ENCODE measurements at regions not wholly inside any gene's neighbourhood (a gene's known extent, or its start where the extent isn't known, plus 50 kb on each side); places are given as distances from the start of the nearest gene placed in this dataset.

DNA sequence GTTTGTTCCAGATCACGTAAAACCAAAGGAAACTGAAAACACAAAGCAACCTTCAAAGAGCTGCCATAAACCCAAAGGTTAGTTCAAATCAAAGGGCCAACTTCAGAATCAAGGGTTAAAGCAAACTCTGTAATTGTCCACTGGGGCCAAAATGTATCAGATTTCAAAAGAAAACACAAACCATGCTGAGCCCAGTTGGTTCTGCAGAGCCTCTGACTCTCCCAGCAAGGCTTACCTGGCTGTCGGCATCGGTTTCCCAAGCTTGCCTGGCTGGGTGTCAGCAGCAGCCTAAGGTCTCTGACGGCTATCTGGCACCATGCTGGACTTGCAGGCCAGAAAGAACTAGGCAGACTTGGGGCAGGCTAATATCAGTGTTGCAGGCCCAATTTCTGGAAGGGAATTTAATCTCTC lies 125.3 kb downstream of the DAD1 start (continued):
- no peak for TF ChIP-seq DZIP1 (CRISPR knock-in tag; IDR thresholded peaks at IDR 0.05)
- no peak for TF ChIP-seq BRCA1 (CRISPR knock-in tag; IDR thresholded peaks at IDR 0.05)
- TF ChIP-seq ZNF605 (CRISPR knock-in tag; IDR thresholded peaks at IDR 0.05), result no peak
- TF ChIP-seq ZNF33B (CRISPR knock-in tag; IDR thresholded peaks at IDR 0.05), result no peak
- TF ChIP-seq ARID2 (CRISPR knock-in tag; IDR thresholded peaks at IDR 0.05; ENCODE audit: borderline replicate concordance), result no peak
- no peak for TF ChIP-seq NRL (CRISPR knock-in tag; IDR thresholded peaks at IDR 0.05; ENCODE audit: borderline replicate concordance)
- TF ChIP-seq, protein P1, sequence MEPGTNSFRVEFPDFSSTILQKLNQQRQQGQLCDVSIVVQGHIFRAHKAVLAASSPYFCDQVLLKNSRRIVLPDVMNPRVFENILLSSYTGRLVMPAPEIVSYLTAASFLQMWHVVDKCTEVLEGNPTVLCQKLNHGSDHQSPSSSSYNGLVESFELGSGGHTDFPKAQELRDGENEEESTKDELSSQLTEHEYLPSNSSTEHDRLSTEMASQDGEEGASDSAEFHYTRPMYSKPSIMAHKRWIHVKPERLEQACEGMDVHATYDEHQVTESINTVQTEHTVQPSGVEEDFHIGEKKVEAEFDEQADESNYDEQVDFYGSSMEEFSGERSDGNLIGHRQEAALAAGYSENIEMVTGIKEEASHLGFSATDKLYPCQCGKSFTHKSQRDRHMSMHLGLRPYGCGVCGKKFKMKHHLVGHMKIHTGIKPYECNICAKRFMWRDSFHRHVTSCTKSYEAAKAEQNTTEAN (CRISPR knock-in tag; conservative IDR thresholded peaks at IDR 0.05), result no peak
- TF ChIP-seq PRDM10 (CRISPR knock-in tag; IDR thresholded peaks at IDR 0.05; ENCODE audit: low read depth), result no peak
- TF ChIP-seq, protein P2, sequence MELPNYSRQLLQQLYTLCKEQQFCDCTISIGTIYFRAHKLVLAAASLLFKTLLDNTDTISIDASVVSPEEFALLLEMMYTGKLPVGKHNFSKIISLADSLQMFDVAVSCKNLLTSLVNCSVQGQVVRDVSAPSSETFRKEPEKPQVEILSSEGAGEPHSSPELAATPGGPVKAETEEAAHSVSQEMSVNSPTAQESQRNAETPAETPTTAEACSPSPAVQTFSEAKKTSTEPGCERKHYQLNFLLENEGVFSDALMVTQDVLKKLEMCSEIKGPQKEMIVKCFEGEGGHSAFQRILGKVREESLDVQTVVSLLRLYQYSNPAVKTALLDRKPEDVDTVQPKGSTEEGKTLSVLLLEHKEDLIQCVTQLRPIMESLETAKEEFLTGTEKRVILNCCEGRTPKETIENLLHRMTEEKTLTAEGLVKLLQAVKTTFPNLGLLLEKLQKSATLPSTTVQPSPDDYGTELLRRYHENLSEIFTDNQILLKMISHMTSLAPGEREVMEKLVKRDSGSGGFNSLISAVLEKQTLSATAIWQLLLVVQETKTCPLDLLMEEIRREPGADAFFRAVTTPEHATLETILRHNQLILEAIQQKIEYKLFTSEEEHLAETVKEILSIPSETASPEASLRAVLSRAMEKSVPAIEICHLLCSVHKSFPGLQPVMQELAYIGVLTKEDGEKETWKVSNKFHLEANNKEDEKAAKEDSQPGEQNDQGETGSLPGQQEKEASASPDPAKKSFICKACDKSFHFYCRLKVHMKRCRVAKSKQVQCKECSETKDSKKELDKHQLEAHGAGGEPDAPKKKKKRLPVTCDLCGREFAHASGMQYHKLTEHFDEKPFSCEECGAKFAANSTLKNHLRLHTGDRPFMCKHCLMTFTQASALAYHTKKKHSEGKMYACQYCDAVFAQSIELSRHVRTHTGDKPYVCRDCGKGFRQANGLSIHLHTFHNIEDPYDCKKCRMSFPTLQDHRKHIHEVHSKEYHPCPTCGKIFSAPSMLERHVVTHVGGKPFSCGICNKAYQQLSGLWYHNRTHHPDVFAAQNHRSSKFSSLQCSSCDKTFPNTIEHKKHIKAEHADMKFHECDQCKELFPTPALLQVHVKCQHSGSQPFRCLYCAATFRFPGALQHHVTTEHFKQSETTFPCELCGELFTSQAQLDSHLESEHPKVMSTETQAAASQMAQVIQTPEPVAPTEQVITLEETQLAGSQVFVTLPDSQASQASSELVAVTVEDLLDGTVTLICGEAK (IDR thresholded peaks at IDR 0.05), result no peak
- TF ChIP-seq, protein P2 (CRISPR knock-in tag; IDR thresholded peaks at IDR 0.05), result no peak
- TF ChIP-seq ZSCAN29 (CRISPR knock-in tag; conservative IDR thresholded peaks at IDR 0.05), result 0 out of 2 replicates have a peak, but pooled peaks have one; percentile 26
- 0 out of 2 replicates have a peak, but pooled peaks have one; percentile 32 for TF ChIP-seq SOX5 (CRISPR knock-in tag; IDR thresholded peaks at IDR 0.05; ENCODE audit: borderline replicate concordance)
- TF ChIP-seq ZNF326 (CRISPR knock-in tag; IDR thresholded peaks at IDR 0.05; ENCODE audit: borderline replicate concordance), result no peak
- no peak for TF ChIP-seq ZNF260 (CRISPR knock-in tag; IDR thresholded peaks at IDR 0.05; ENCODE audit: borderline replicate concordance, low read depth)

Data from HepG2 (cell line).